DND-41 (cell line): ENCODE measurements at regions not wholly inside any gene's neighbourhood (a gene's known extent, or its start where the extent isn't known, plus 50 kb on each side); places are given as distances from the start of the nearest gene placed in this dataset.

Source experiments
- ATAC-seq: fragments of 200-7000 bp; cut with Tn5 transposase; 3 replicates; pipeline ENCODE4 v1.9.1; 2021; ENCODE audit warnings: low read depth; ENCODE audit not compliant: insufficient read depth
- DNase-seq: peaks from one replicate; pipeline ENCODE4 v3.0.0-alpha.2; 2020
- H2AFZ ChIP-seq: 2 replicates; pipeline ENCODE4 v1.6.0; 2012; ENCODE audit warnings: low read depth, low read length
- H3K27ac ChIP-seq: 2 replicates; pipeline ENCODE4 v1.5.1; 2012; ENCODE audit warnings: low read length, inconsistent platforms
- H3K27me3 ChIP-seq: fragments of 200-600 bp; sonication (generic); 2 replicates; pipeline ENCODE4 v1.6.0; 2012; ENCODE audit warnings: low read length, mild to moderate bottlenecking, inconsistent platforms; ENCODE audit not compliant: insufficient read depth, poor library complexity
- H3K36me3 ChIP-seq: 2 replicates; pipeline ENCODE4 v1.5.1; 2012; ENCODE audit warnings: low read length, inconsistent platforms; ENCODE audit not compliant: insufficient read depth
- H3K4me1 ChIP-seq: 2 replicates; pipeline ENCODE4 v1.5.1; 2012; ENCODE audit warnings: mild to moderate bottlenecking, low read length; ENCODE audit not compliant: insufficient read depth
- H3K4me2 ChIP-seq: 2 replicates; pipeline ENCODE4 v1.6.0; 2012; ENCODE audit warnings: mild to moderate bottlenecking, moderate library complexity, low read length, inconsistent platforms; ENCODE audit not compliant: insufficient read depth
- H3K4me3 ChIP-seq, 2 experiments: fragments of 200-600 bp in 1 of 2; shearing (Covaris generic) in 1 of 2; 2 replicates each; pipeline ENCODE4 v1.5.1; 2012 to 2016; ENCODE audit warnings: inconsistent platforms in 2 of 2, low read length in 2 of 2, mild to moderate bottlenecking in 2 of 2, low read depth in 1 of 2, moderate library complexity in 1 of 2
- H3K79me2 ChIP-seq: 2 replicates; pipeline ENCODE4 v1.6.0; 2012; ENCODE audit warnings: low read length, inconsistent platforms; ENCODE audit not compliant: insufficient read depth
- H3K9ac ChIP-seq: 2 replicates; pipeline ENCODE4 v1.6.0; 2012; ENCODE audit warnings: low read depth, mild to moderate bottlenecking, inconsistent platforms, low read length, moderate library complexity
- H3K9me3 ChIP-seq: 2 replicates; pipeline ENCODE4 v1.5.1; 2012; ENCODE audit warnings: low read length, moderate library complexity, mild to moderate bottlenecking, inconsistent platforms; ENCODE audit not compliant: insufficient read depth, severe bottlenecking
- H4K20me1 ChIP-seq: 2 replicates; pipeline ENCODE4 v1.6.0; 2012; ENCODE audit warnings: low read length; ENCODE audit not compliant: insufficient read depth
- EZH2 ChIP-seq: IDR thresholded peaks from 3 replicates; pipeline ENCODE4 v1.6.1; 2012; ENCODE audit warnings: borderline replicate concordance, low read depth, mild to moderate bottlenecking, moderate library complexity, low read length, inconsistent platforms; ENCODE audit not compliant: severe bottlenecking
- TF ChIP-seq, protein P1 (sequence below): IDR thresholded peaks from 2 replicates; pipeline ENCODE4 v1.5.1; 2012; ENCODE audit warnings: borderline replicate concordance, low read length, moderate library complexity, mild to moderate bottlenecking; ENCODE audit not compliant: poor library complexity, severe bottlenecking; ENCODE audit errors: extremely low read depth

GRCh38 chr16:86040496-86040895 is 141.5 kb downstream of the IRF8 start:
- H3K36me3 ChIP-seq: no peaks in the 10 kb centered on the region
- no peaks in the 10 kb centered on the region for H3K79me2 ChIP-seq
- H3K27me3 ChIP-seq: peaks cover 7% of the 10 kb centered on the region
- no peaks in the 10 kb centered on the region; the same call in 1 of the 2 replicates for H4K20me1 ChIP-seq
- no peaks in the 10 kb centered on the region for H3K9me3 ChIP-seq
- H2AFZ ChIP-seq: no peak overlapping the region
- DNase-seq (no peak), ATAC-seq (no peak)
- no peaks in the 10 kb centered on the region for H3K4me1 ChIP-seq
- TF ChIP-seq EZH2: no peak
- TF ChIP-seq, protein P1, sequence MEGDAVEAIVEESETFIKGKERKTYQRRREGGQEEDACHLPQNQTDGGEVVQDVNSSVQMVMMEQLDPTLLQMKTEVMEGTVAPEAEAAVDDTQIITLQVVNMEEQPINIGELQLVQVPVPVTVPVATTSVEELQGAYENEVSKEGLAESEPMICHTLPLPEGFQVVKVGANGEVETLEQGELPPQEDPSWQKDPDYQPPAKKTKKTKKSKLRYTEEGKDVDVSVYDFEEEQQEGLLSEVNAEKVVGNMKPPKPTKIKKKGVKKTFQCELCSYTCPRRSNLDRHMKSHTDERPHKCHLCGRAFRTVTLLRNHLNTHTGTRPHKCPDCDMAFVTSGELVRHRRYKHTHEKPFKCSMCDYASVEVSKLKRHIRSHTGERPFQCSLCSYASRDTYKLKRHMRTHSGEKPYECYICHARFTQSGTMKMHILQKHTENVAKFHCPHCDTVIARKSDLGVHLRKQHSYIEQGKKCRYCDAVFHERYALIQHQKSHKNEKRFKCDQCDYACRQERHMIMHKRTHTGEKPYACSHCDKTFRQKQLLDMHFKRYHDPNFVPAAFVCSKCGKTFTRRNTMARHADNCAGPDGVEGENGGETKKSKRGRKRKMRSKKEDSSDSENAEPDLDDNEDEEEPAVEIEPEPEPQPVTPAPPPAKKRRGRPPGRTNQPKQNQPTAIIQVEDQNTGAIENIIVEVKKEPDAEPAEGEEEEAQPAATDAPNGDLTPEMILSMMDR: no peak
- H3K9ac ChIP-seq: no peak overlapping the region
- H3K4me2 ChIP-seq: no peak overlapping the region
- no peak overlapping the region for H3K4me3 ChIP-seq
- no peak overlapping the region for H3K27ac ChIP-seq

DNA sequence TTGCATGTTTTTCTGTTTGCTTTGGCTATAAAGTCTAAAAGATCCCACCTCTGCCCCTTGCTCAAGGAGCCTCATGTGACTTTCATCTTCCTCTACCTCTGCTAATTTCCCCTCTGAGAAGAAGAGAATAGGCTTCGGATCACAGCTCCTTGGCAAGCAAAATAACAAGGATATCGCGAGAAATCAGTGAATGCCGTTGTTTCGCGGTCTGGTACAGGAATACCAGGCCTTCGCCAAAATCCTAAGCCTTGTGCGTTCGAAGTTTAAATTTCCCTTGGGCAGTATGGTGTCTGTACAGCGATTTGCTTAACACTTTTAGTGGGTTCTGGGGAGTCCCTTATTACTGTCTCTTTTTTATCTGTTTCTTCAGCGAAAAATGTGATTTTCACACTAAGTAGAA is 142.3 kb downstream of the IRF8 start:
- no peak overlapping the region for H3K9ac ChIP-seq
- ATAC-seq (no peak), DNase-seq (no peak)
- H3K4me2 ChIP-seq: no peak overlapping the region
- no peaks in the 10 kb centered on the region; the same call in 1 of the 2 replicates for H4K20me1 ChIP-seq
- no peak for TF ChIP-seq EZH2
- TF ChIP-seq, protein P1: no peak
- H3K79me2 ChIP-seq: no peaks in the 10 kb centered on the region
- H3K4me1 ChIP-seq: no peaks in the 10 kb centered on the region
- H3K27ac ChIP-seq: no peak overlapping the region
- no peak overlapping the region for H3K4me3 ChIP-seq
- no peaks in the 10 kb centered on the region for H3K9me3 ChIP-seq
- no peaks in the 10 kb centered on the region for H3K36me3 ChIP-seq
- H3K27me3 ChIP-seq: peaks cover 7% of the 10 kb centered on the region
- H2AFZ ChIP-seq: no peak overlapping the region

GRCh38 chr16:86041807-86042206 is 142.8 kb downstream of the IRF8 start:
- H3K9ac ChIP-seq: no peak overlapping the region
- H3K4me3 ChIP-seq: no peak overlapping the region
- no peaks in the 10 kb centered on the region for H3K9me3 ChIP-seq
- H3K36me3 ChIP-seq: no peaks in the 10 kb centered on the region
- no peak overlapping the region for H2AFZ ChIP-seq
- peaks cover 9% of the 10 kb centered on the region for H3K27me3 ChIP-seq
- H3K27ac ChIP-seq: no peak overlapping the region
- H3K4me1 ChIP-seq: no peaks in the 10 kb centered on the region
- no peaks in the 10 kb centered on the region for H3K79me2 ChIP-seq
- no peak overlapping the region for H3K4me2 ChIP-seq
- no peak for TF ChIP-seq EZH2
- TF ChIP-seq, protein P1: no peak
- ATAC-seq (no peak), DNase-seq (no peak)
- H4K20me1 ChIP-seq: no peaks in the 10 kb centered on the region; the same call in 1 of the 2 replicates

- Histone ChIP-seq H3K36me3 (no peaks in the 10 kb centered on the region), H3K9ac (no peak overlapping the region), H4K20me1 (no peaks in the 10 kb centered on the region; the same call in 1 of the 2 replicates), H3K27ac (no peak overlapping the region), H3K9me3 (no peaks in the 10 kb centered on the region), H3K4me3 (no peak overlapping the region), H3K79me2 (no peaks in the 10 kb centered on the region), H3K4me2 (no peak overlapping the region), H3K27me3 (peaks cover 13% of the 10 kb centered on the region), H2AFZ (no peak overlapping the region), H3K4me1 (no peaks in the 10 kb centered on the region)
- TF ChIP-seq, protein P1: no peak
- TF ChIP-seq EZH2: no peak
- DNase-seq (no peak), ATAC-seq (no peak)
Observed at GRCh38 chr16:86042393-86042792, 143.4 kb downstream of the IRF8 start.
